K562 (cell line): ENCODE measurements at regions not wholly inside any gene's neighbourhood (a gene's known extent, or its start where the extent isn't known, plus 50 kb on each side); places are given as distances from the start of the nearest gene placed in this dataset.

ENCODE experiments used
- ATAC-seq: fragments of 200-7000 bp; cut with Tn5 transposase; 3 replicates; pipeline ENCODE4 v1.9.1; 2020; ENCODE audit warnings: moderate library complexity
- BruUV-seq: library from RNA; stranded (reverse); fragments of 400-500 nt; replicated peaks from 2 replicates; lab custom pipeline; 2021; lab: Mats Ljungman, UMichigan
- CTCF ChIA-PET: fragments of 300-600 bp; formaldehyde crosslinking; extraction: SDS; loops from one replicate; lab custom pipeline; 2021; ENCODE audit warnings: low intra/inter-chr PET ratio; lab: Yijun Ruan, JAX
- POLR2A ChIA-PET: fragments of 300-600, 350-650 bp; sonication (Branson Sonifier 250); formaldehyde crosslinking; extraction: SDS; loops from one replicate; lab custom pipeline; 2021; ENCODE audit warnings: antibody characterized with exemption, inconsistent platforms; lab: Yijun Ruan, JAX
- DNase-seq, 4 experiments: peaks; one replicate each; pipeline versions ENCODE4 v3.0.0 to v3.0.0-alpha.2; 2011 to 2018; ENCODE audit warnings: low spot score in 3 of 4, mixed read lengths in 3 of 4; ENCODE audit errors: extremely low read depth in 1 of 4
- FAIRE-seq: peaks from 2 replicates; lab custom pipeline; 2011; peaks lifted over from hg19 to GRCh38; lab: Jason Lieb, UNC
- H2AFZ ChIP-seq: 2 replicates; pipeline ENCODE4 v1.6.0; 2011; ENCODE audit warnings: low read depth, low read length, control low read depth, inconsistent platforms
- H3K27ac ChIP-seq: fragments of 200-600 bp; 3 replicates; pipeline ENCODE4 v1.8.0; 2011; ENCODE audit warnings: low read depth, mild to moderate bottlenecking, control low read depth, inconsistent platforms, low read length, moderate library complexity, mixed read lengths; ENCODE audit errors: extremely low read depth
- H3K27me3 ChIP-seq, 2 experiments: fragments of 300-600 bp in 1 of 2; 2 replicates in 1 of 2; 3 replicates in 1 of 2; pipeline versions ENCODE4 v1.6.0 to v1.8.0; 2011; ENCODE audit warnings: inconsistent platforms in 2 of 2, low read length in 2 of 2, mild to moderate bottlenecking in 1 of 2, mixed read lengths in 1 of 2, moderate library complexity in 1 of 2; ENCODE audit not compliant: control insufficient read depth in 2 of 2, insufficient read depth in 2 of 2
- H3K36me3 ChIP-seq: fragments of 300-600 bp; 3 replicates; pipeline ENCODE4 v1.8.0; 2011; ENCODE audit warnings: mild to moderate bottlenecking, low read length, inconsistent platforms; ENCODE audit not compliant: control insufficient read depth, insufficient read depth
- H3K4me1 ChIP-seq, 2 experiments: fragments of 200-600 bp in 1 of 2; replicated peaks in 1 of 2; 2 replicates in 1 of 2; 3 replicates in 1 of 2; pipeline versions ENCODE4 v1.5.1 to v1.8.0; 2011; ENCODE audit warnings: inconsistent platforms in 2 of 2, low read length in 2 of 2, mild to moderate bottlenecking in 1 of 2, mixed read lengths in 1 of 2, moderate library complexity in 1 of 2; ENCODE audit not compliant: control insufficient read depth in 2 of 2, insufficient read depth in 2 of 2
- H3K4me2 ChIP-seq: 2 replicates; pipeline ENCODE4 v1.6.1; 2011; ENCODE audit warnings: low read length, control low read depth, inconsistent platforms, mixed read lengths; ENCODE audit not compliant: insufficient read depth
- H3K4me3 ChIP-seq: fragments of 200-600 bp; sonication (generic), shearing (Covaris generic); 2 replicates; pipeline ENCODE4 v1.5.1; 2016; ENCODE audit warnings: control low read depth, inconsistent platforms
- H3K79me2 ChIP-seq: fragments of 200-600 bp; 3 replicates; pipeline ENCODE4 v1.8.0; 2011; ENCODE audit warnings: low read length, inconsistent platforms; ENCODE audit not compliant: control insufficient read depth, insufficient read depth
- H3K9ac ChIP-seq, 2 experiments: 2 replicates each; pipeline versions ENCODE4 v1.6.0 to v1.6.1; 2011; ENCODE audit warnings: low read depth in 2 of 2, low read length in 2 of 2, control low read depth in 1 of 2, inconsistent platforms in 1 of 2, mild to moderate bottlenecking in 1 of 2, mixed read lengths in 1 of 2; ENCODE audit not compliant: insufficient read depth in 1 of 2
- H3K9me1 ChIP-seq: one replicate; pipeline ENCODE4 v1.6.0; 2011; ENCODE audit warnings: inconsistent platforms, mild to moderate bottlenecking, low read length, moderate library complexity; ENCODE audit not compliant: control insufficient read depth, insufficient read depth
- H3K9me3 ChIP-seq: replicated peaks from 2 replicates; pipeline ENCODE4 v1.5.1; 2011; ENCODE audit warnings: low read depth, low read length, inconsistent platforms; ENCODE audit not compliant: control insufficient read depth, insufficient read depth
- H4K20me1 ChIP-seq: replicated peaks from 2 replicates; pipeline ENCODE4 v1.6.1; 2011; ENCODE audit warnings: low read length, inconsistent platforms, mixed read lengths; ENCODE audit not compliant: control insufficient read depth, insufficient read depth
- CREM ChIP-seq: IDR thresholded peaks from 2 replicates; pipeline ENCODE4 v1.6.1; 2014; ENCODE audit warnings: antibody characterized with exemption, low read depth
- ELK1 ChIP-seq: sonication (generic); formaldehyde crosslinking; IDR thresholded peaks from 2 replicates; pipeline ENCODE4 v1.8.1; 2022; ENCODE audit warnings: missing genetic modification reagents
- ESRRA ChIP-seq: fragments of 450-650 bp; IDR thresholded peaks from 2 replicates; pipeline ENCODE4 v1.6.1; 2014; ENCODE audit warnings: low read depth, mild to moderate bottlenecking, moderate library complexity, borderline replicate concordance
- FOXM1 ChIP-seq, 2 experiments: fragments of 450-650 bp in 1 of 2; sonication (generic) in 1 of 2; formaldehyde crosslinking in 1 of 2; IDR thresholded peaks; 2 replicates each; pipeline versions ENCODE4 v1.6.1 to v1.9.0; 2017 to 2022; ENCODE audit warnings: low read depth in 2 of 2, mild to moderate bottlenecking in 2 of 2, missing genetic modification reagents in 1 of 2, moderate library complexity in 1 of 2
- KLF6 ChIP-seq: fragments of 250-450 bp; sonication (Bioruptor Pico); IDR thresholded peaks from 2 replicates; pipeline ENCODE4 v1.4.0; 2020; ENCODE audit warnings: mild to moderate bottlenecking, moderate library complexity, borderline replicate concordance
- MAX ChIP-seq: sonication (generic); formaldehyde crosslinking; IDR thresholded peaks from 2 replicates; pipeline ENCODE4 v1.9.0; 2022; ENCODE audit warnings: mild to moderate bottlenecking, missing genetic modification reagents
- NR0B1 ChIP-seq: fragments of 450-650 bp; IDR thresholded peaks from one replicate; pipeline ENCODE4 v1.6.1; 2018; ENCODE audit warnings: mild to moderate bottlenecking, moderate library complexity; ENCODE audit not compliant: partially characterized antibody
- PYGO2 ChIP-seq: fragments of 450-650 bp; IDR thresholded peaks from 2 replicates; pipeline ENCODE4 v1.6.1; 2016; ENCODE audit warnings: mild to moderate bottlenecking, missing genetic modification characterization, moderate library complexity, missing compliant biosample characterization
- SREBF2 ChIP-seq: sonication (generic); formaldehyde crosslinking; IDR thresholded peaks from 2 replicates; pipeline ENCODE4 v1.4.0; 2020; ENCODE audit warnings: mild to moderate bottlenecking, missing genetic modification reagents
- TAF7 ChIP-seq: fragments of 450-650 bp; IDR thresholded peaks from 2 replicates; pipeline ENCODE4 v1.6.1; 2016; ENCODE audit warnings: missing genetic modification characterization, missing compliant biosample characterization
- THRA ChIP-seq: fragments of 450-650 bp; IDR thresholded peaks from 2 replicates; pipeline ENCODE4 v1.6.1; 2017; ENCODE audit warnings: mild to moderate bottlenecking, moderate library complexity
- ZNF197 ChIP-seq: fragments of 200-800 bp; sonication (Bioruptor generic); IDR thresholded peaks from 2 replicates; pipeline ENCODE4 v1.6.1; 2016; ENCODE audit warnings: low read depth, missing genetic modification characterization, missing compliant biosample characterization
- ZNF354B ChIP-seq: fragments of 250-450 bp; sonication (Bioruptor Pico); IDR thresholded peaks from 2 replicates; pipeline ENCODE4 v1.4.0; 2020
- ZNF384 ChIP-seq: IDR thresholded peaks from 2 replicates; pipeline ENCODE4 v1.6.1; 2012; ENCODE audit warnings: low read depth, low read length, improper control_type of control experiment
- ZNF717 ChIP-seq: fragments of 250-450 bp; sonication (Bioruptor Pico); IDR thresholded peaks from 2 replicates; pipeline ENCODE4 v1.5.0; 2021
- ZNF740 ChIP-seq, 3 experiments: fragments of 200-800 bp in 1 of 3; sonication (Bioruptor generic) in 1 of 3; sonication (generic) in 1 of 3; formaldehyde crosslinking in 1 of 3; IDR thresholded peaks; 2 replicates each; pipeline versions ENCODE4 v1.6.1 to v1.8.0; 2016 to 2022; ENCODE audit warnings: mild to moderate bottlenecking in 2 of 3, missing compliant biosample characterization in 2 of 3, missing genetic modification characterization in 2 of 3, missing genetic modification reagents in 1 of 3
- WGBS: fragments of 100-300 bp; shearing (Covaris generic); methylation state at CpG from one replicate; pipeline ENCODE4 v1.1.6; 2016; ENCODE audit warnings: low coverage, mixed read lengths; ENCODE audit not compliant: insufficient coverage; ENCODE audit errors: missing lambda C conversion rate; 5-methylcytosine and 5-hydroxymethylcytosine counted together
- in situ Hi-C: fragments of 300-500 bp; cut with MboI; formaldehyde crosslinking; loops from 4 replicates; pipeline ENCODE4 v1.15.0; 2018; ENCODE audit warnings: inconsistent platforms, mixed read lengths
- intact Hi-C: fragments of 100-400 bp; cut with micrococcal nuclease; formaldehyde crosslinking; loops from 2 replicates; pipeline ENCODE4 v1.14.2; 2022

GRCh38 chr2:39558906-39559305 is 106.8 kb upstream of the TMEM178A start:
- no peak for ATAC-seq
- no peaks in the 10 kb centered on the region for H3K4me1 ChIP-seq
- H3K9ac ChIP-seq: no peak overlapping the region
- no peaks in the 10 kb centered on the region for H3K79me2 ChIP-seq
- POLR2A ChIA-PET: no interaction called here
- no peaks in the 10 kb centered on the region for H3K9me1 ChIP-seq
- intact Hi-C loops: no loop called here
- no TSS peak for BruUV-seq
- no peak for TF ChIP-seq PYGO2 (tag)
- no peak for TF ChIP-seq ZNF740 (CRISPR knock-in tag; IDR thresholded peaks at IDR 0.05)
- no peak for TF ChIP-seq ZNF740 (tag; IDR thresholded peaks at IDR 0.05)
- TF ChIP-seq ZNF197 (CRISPR knock-in tag): no peak
- no peak for TF ChIP-seq ELK1 (CRISPR knock-in tag)
- TF ChIP-seq ZNF717: no peak
- no peak for TF ChIP-seq ZNF354B (CRISPR knock-in tag)
- TF ChIP-seq SREBF2 (CRISPR knock-in tag): no peak
- no peak for TF ChIP-seq THRA
- TF ChIP-seq KLF6 (CRISPR knock-in tag): no peak
- no peak for TF ChIP-seq TAF7 (tag)
- TF ChIP-seq ESRRA: no peak
- TF ChIP-seq ZNF384: no peak
- TF ChIP-seq FOXM1 (IDR thresholded peaks at IDR 0.05; ENCODE audit: low read depth): no peak
- TF ChIP-seq FOXM1 (CRISPR knock-in tag; IDR thresholded peaks at IDR 0.05; ENCODE audit: low read depth): no peak
- no peak for TF ChIP-seq NR0B1
- TF ChIP-seq CREM: no peak
- no peak for TF ChIP-seq MAX
- TF ChIP-seq, all 486 proteins: peak for 0
- FAIRE-seq (no peak), DNase-seq (no peak)
- Histone ChIP-seq H4K20me1 (no peaks in the 10 kb centered on the region), H3K36me3 (no peaks in the 10 kb centered on the region), H3K4me3 (no peak overlapping the region), H3K27me3 (no peaks in the 10 kb centered on the region), H3K9me3 (no peaks in the 10 kb centered on the region; the same call in 1 of the 2 replicates), H3K27ac (no peak overlapping the region), H3K4me2 (no peak overlapping the region), H2AFZ (no peak overlapping the region)
- CTCF ChIA-PET: no interaction called here
- in situ Hi-C loops: no loop called here
- 0% methylated on average over 1 of the region's 1 CpG for WGBS
